ENCODE measurements at regions not wholly inside any gene's neighbourhood (a gene's known extent, or its start where the extent isn't known, plus 50 kb on each side); places are given as distances from the start of the nearest gene placed in this dataset.

DNA sequence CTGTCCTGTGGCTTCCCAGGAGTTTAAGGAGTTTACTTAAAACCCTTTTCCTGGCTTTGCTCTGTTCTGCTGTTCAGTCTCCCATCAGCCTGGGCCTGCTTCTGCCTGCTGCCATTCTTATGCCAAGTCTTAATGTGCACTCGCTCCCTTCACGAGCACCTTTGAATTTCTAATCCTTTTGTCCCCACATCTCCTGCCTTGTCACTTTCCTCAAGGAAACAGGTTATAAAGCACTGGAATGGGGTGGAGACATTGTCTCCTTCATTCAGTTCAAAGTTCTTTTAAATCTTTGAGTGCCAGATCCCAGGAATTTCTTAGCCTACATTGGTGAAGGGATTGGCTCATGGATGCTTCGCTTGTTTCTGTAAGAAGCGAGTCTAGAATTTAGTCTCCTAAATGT, 87.2 kb upstream of the LIFR start:
- no peak for DNase-seq (ENCODE audit: low read depth)

DNA sequence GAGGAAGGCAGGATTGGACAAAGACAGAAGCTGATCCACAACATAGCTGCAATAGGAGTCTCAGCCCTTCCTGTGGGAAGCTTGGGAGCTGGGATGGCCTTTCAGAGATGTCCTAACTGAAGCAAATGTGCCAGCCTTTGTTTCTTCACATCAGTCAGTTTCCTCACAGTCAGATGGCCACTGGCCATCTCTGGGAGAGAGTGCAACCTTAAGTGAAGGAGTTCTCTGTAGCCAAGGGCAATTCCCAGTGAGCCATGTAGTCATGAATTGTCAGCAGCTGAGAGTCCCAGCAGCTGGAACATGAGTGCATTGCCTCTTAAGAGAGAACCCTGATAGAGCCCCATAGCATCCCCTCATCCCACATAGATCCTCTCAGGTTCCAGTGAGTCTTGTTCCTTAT, 89.1 kb upstream of the LIFR start:
- no peak for DNase-seq (ENCODE audit: low read depth)

- no peak for DNase-seq (ENCODE audit: low read depth)
Measured at GRCh38 chr5:38648703-38649291, 92.4 kb upstream of the LIFR start.

DNA sequence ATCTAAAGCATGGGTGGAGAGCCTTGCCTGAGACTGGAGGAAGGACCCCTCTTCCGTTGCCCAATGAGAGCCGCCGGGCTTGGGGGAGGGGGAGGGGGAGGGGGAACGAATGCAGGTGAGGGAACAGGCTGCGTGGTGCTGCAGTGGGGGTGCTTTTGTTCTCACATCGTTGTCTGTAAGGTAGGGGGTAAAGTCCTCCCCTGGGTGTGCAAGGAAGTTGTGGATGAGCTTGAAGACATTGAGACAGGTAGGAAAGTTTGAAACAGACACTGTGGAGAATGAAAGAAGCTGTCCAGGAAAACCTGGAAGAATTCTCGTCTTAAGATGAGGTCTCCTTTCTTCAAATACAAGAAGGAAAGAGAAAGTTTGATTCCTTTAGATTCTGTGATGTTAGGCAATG, 94.1 kb upstream of the LIFR start:
- no peak for DNase-seq (ENCODE audit: low read depth)

DNA sequence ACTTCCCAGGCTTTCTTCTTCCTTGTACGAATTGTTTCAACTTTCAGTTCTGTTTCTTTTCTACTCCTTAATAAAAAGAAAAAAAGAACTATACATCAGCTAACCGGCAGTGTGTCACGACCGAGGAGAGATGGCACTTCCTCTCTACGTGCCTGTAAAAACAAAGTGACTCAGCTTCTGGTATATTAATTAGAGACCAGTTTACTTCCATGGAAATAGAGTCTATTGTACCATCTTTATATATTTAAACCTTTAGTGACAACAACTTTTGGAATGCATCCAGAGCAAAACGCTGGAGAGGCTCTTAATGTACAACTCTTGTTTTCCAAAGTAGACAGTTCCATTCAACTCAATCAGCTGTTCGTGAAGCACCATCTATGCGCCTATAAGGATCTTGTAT, 94.5 kb upstream of the LIFR start:
- no peak for DNase-seq (ENCODE audit: low read depth)

- DNase-seq (ENCODE audit: low read depth) = no peak
Measured at GRCh38 chr5:38651806-38652205, 95.4 kb upstream of the LIFR start.

DNA sequence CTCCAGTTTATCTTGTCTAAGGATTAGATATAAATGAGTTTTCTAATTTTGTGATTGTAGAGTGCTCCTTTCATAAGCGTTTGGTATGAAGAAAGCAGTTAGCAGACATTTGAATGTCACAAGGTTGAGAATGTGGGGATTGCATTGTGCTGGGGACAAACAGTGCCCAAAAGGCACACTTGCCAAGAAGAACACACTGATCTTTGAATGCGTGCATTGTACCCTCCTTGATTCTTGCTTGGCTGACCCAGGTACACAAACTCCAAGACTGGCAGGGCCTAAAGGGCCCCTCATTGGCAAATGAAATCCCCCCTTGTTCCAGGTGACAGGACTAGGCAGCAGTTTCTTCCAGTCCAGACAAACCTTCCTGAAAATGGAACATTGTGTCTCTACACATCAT, 96.9 kb upstream of the LIFR start:
- DNase-seq (ENCODE audit: low read depth) = no peak

DNA sequence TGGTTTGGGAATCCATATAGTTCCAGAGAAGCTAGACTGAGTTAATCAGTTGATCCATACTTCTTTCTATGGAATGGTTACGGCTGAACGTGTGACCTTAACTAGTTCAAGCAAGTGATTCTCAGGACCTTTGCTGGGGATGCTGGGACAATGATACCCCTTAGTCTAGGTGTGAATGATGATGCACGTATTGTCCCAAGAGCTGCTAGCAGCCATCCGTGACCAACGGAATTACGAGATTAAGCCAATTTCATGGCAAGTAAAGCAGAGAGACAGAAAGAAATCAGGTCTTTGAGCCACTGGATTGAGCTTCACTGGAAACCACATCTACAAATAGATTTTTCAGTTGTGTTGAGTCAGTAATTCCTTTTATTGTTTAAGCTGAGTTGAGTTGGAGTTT, 99.2 kb upstream of the LIFR start:
- DNase-seq (ENCODE audit: low read depth) = no peak

GRCh38 chr5:38656568-38656967, 100.1 kb upstream of the LIFR start:
- no peak for DNase-seq (ENCODE audit: low read depth)

GRCh38 chr5:38657020-38657419, 100.6 kb upstream of the LIFR start:
- no peak for DNase-seq (ENCODE audit: low read depth)

DNA sequence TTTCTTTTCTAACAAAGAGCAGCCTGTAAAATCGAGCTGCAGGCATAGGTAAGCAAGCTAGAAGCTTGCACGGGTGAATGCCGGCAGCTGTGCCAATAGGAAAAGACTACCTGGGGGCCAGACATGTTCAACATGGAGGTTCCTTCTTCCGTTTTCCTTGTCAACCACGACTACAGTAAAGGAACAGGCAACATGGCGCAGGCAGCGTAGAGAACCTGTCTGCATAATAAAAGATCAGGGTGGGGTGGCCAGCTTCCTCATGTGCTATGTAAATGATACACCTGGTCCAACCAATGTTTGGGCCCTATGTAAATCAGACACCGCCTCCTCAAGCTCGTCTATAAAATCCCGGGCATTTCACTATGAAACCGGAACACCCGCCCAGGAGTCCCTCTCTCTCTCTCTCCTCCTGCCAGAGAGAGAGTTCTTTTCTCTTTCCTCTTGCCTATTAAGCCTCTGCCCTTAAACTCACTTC, 103.8 kb upstream of the LIFR start:
- DNase-seq (ENCODE audit: low read depth) = no peak

DNA sequence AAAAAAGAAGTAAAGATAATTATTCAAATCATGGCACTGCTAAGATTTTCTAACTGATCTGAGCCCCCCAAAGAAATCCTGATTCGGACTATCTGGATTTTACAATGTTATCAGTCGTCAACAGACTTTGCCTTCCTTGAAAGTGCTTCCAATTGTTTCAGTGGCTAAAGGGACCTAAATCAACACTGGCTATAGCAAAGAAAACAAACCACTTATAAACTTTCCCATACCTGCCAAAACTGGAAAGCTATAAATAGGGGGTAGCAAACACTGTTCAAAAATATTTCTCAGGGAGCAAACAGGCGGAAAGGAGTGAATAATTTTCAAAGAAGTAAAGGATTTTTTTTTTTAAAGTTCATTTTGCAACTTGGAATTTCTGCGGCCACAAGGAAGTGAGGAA, 105.6 kb upstream of the LIFR start:
- DNase-seq (ENCODE audit: low read depth) = no peak

DNA sequence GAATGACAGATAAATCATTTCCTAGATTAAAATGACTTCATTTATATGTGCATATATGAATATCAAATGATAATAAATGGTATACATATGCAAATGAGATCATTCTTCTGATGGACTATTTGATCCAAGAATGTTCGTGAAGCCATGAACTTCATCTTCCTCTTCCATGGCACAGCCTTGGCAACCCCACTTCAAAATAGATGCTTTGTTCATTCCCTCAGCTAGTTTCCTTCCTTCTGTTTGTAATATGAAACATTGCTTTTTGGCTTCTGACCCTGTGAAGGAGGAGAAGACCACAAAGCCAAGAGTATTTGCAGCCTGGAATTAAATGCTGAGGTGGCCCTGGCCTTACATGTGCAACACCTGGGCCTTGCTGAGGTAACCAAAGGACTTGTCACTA, 106.8 kb upstream of the LIFR start:
- no peak for DNase-seq (ENCODE audit: low read depth)

- DNase-seq (ENCODE audit: low read depth) = no peak
Measured at GRCh38 chr5:38666668-38667498, 110.4 kb upstream of the LIFR start.

- DNase-seq (ENCODE audit: low read depth) = no peak
Measured at GRCh38 chr5:38667499-38667776, 111.0 kb upstream of the LIFR start.

GRCh38 chr5:38669361-38669880, 113.0 kb upstream of the LIFR start:
- DNase-seq (ENCODE audit: low read depth) = no peak

GRCh38 chr5:38670066-38670465, 113.6 kb upstream of the LIFR start:
- no peak for DNase-seq (ENCODE audit: low read depth)

DNA sequence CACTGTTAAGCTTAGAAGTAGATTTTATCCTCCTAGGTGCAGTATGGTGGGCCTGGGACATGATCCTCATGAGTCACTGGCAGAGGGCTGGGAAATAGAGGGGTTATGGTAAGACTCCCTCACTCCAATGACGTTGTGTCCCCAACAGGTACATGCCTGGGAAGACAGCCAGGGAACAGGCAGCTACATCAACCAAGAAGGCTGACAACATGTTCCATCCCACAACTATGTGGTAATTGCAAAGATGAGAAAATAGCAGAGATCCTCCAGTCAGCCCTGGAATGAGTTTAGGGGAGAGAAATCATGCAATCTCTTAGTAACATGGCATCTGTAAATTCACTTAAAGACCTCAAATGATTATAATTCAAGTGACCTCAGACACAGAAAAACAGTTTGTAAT, 114.4 kb upstream of the LIFR start:
- DNase-seq (ENCODE audit: low read depth) = no peak

DNA sequence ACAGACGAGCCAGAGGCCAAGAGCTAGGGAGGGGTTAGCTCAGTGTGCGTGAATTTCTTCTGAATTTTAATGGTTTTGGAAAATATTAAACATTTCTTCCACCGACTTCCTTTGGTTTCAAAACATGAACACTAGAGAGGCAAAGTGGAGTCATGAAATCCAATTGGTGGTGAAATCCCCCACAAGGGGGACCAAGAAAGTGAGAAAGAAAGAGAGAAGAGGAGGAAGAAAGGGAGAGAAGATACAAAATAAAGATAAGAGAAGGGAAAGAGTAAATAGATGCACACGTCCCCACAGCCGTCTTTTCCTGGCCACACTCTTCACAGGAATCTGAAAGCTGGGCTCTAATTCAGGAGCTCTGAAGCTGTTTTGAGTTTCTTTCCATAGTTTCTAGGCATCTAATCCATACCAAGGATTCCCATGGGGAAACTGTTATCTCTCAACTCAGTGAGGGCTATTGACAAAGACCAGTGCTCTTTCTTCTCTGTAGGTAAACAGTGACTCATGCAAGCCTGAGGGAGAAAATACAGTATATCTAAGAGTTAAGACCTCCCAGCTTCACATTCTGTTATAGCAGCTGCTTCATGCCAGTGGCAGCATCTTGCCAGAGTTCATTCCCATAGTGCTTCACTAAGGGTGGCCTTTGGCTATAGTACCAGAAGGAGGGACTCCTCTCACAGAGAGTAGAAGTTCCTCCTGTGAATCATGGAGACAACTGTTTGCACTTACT, 115.8 kb upstream of the LIFR start:
- DNase-seq (ENCODE audit: low read depth) = no peak

GRCh38 chr5:38673671-38674071, 117.2 kb upstream of the LIFR start:
- DNase-seq (ENCODE audit: low read depth) = no peak

- no peak for DNase-seq (ENCODE audit: low read depth)
Measured at GRCh38 chr5:38675443-38675842, 119.0 kb upstream of the LIFR start.

DNA sequence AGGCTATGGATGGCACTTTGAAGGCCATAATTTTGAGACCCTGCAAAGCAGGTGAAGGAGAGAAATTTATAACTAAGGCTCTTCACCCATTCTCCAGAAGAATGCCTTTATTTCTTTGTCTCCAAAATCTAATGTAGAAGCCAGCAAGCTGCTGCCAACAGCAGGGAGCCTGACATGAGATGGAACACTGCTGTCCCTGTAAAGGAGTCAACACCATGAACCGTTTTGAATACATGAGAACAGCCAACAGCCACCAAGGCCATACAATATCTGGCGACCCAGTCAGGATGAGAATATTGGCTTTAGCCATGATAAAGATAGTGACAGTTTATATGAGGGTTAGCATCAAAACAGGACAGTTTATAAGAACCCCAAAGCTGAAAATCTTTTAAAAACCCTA, 121.2 kb upstream of the LIFR start:
- no peak for DNase-seq (ENCODE audit: low read depth)

GRCh38 chr5:38678076-38678475, 121.6 kb upstream of the LIFR start:
- no peak for DNase-seq (ENCODE audit: low read depth)
